ENCODE measurements at regions not wholly inside any gene's neighbourhood (a gene's known extent, or its start where the extent isn't known, plus 50 kb on each side); places are given as distances from the start of the nearest gene placed in this dataset.

DNA sequence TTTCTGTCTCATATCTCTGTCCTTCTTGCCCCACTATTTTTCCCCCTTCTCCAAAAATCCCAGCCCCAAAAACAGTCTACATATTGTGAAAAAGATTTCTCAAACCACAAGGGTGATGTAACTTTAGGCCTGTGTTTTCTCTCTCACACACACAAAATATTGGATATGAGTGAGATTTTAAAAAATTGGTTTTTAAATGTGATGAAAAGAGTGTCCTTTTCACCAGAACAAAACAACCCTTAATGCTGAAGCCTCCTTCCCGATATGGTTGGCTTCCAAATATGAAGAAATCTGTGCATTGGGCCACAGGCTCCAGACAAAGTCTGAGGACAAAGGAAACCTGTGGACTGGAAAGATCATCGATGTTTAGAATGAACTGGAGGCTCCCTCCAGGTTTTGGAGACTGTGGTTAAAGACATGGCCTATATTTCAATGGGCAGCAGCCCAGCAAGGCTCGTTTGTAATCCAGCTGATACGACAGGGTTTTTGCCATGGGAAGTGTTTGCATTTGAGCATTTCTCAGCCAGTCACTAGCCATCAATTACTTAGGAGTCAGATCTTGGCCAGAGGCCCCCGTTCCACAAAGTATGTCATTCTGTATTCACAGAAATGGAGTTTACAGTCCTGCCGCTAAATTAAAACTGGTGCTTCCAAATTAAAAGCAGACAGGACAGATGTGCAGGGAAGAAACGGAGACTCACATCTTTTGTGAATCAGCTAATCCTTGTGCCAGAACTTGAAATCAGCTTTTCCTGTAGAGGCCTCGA, 546.3 kb downstream of the EBF1 start:
- DNase-seq (ENCODE audit: low read depth), result no peak

DNA sequence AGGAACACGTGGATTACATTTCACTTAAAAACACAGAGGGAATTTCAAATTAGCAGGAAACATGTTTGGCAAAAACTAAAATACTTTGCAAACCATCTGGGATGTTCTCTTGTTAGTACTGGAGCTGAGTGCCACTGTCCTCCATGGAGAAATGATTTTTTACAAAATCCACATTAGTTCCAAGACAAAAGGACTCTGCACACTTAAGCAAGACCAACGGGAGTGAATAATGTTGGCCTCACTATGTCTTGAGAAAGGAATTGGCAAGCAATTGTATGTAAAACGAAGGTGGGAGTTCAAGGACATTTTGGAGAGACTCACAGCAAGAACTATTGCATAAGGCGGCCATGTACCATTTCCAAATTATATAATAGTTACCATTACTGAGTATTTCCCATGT, 547.5 kb downstream of the EBF1 start:
- DNase-seq (ENCODE audit: low read depth), result no peak

DNA sequence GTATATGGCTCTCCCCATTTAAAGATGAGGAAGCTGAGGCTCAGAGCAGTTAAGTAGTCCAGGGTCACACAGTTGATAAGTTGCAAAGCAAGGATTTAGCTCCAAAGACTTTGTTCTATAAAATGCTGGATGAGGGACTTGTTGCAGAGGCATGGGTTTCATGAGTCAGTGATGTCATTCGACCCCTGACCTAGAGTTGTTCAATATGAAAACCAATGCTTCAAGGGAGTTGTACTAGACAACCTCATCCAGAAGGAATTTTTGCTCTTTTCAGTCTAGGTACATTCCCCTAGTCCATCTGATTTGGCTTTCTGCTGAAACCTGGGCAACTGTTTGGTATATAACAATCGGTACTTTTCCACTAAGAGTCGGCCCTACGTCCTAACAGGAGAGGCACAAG, 550.4 kb downstream of the EBF1 start:
- no peak for DNase-seq (ENCODE audit: low read depth)

DNA sequence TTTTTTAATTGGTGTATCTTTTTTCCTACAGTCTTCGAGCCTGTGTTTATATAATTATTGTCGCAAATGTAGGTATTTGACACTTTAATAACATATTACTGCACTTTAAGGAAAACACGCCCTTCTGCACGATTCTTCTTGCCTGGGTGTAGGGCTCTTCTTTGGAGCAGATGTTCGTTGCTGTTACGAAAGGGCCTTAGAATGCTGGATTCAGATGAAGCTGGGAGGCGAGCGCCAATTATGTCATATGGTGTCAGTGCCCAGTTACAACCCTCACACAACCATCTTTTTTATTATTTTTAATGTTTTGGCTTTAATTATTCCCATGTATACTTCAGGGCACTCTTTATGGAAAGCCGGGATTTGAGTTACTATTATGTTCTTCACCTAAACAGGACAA, 553.0 kb downstream of the EBF1 start:
- no peak for DNase-seq (ENCODE audit: low read depth)

DNA sequence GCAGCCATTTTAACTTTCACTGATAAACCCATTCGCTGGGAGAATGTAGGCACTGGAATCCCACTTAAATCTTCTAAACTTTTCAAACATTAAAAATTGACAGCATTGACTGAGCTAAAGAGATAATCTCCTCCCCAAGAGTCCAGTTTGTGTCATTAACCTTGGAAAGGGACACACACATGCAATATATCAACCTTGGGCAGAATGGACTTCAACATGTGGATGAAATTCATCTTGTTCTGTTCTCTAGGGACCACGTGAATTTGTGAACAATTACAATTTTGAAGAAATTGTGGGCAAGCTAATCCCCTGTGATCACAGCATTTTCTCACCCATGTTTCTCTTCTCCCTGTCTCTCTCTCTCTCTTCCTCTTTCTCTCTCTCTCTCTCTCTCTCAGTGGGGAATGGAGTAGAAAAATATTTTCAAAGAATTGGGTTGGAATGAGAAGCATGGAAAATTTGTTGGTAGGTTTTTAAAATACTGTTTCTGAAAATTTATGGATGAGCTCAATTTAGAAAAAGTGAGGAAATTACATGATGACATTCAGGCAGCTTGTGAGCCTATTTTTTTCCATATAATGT, 553.7 kb downstream of the EBF1 start:
- DNase-seq (ENCODE audit: low read depth), result no peak

DNA sequence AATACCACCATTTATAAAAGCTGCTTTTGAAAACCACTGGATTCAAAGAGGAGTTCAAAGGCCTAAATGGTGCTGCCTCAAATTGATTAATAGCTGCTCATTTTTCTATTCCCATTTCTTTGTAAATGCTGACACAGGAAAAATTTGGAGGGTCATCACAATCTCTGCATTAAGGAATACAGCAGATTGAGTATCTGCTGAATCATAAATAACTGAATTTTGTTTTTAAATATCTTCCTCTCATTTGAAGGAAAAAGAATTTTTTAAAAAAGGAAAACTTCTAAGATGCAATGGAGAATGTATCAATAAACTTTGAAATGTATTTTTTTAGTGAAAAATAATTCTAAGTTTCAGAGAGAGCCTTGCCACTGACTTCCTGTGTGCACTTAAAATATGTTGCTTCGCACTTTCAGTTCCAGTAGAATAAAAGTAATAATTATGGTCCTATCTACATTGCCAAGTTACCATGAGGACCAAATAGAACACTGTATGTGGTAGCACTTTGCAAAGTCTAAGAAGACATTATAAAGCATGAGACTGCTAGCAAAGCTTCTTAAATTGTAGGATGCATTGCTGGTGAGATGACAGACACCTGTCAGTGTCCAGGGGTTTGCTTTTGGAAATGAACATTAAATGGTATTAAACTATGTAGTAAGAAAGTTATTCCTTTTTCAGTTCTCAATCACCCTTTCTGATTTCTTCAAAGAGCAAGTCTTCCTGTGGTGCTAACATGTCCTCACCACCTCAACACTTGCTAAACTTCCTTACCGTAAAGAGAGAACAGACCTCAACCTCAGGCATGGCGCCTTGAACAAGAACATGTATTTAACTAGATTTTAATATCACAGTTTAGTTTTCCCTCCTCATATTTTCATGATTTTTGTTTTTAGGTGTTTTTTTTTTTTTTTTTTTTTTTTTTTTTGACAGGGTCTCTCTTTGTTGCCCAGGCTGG, 555.1 kb downstream of the EBF1 start:
- DNase-seq (ENCODE audit: low read depth), result no peak

DNA sequence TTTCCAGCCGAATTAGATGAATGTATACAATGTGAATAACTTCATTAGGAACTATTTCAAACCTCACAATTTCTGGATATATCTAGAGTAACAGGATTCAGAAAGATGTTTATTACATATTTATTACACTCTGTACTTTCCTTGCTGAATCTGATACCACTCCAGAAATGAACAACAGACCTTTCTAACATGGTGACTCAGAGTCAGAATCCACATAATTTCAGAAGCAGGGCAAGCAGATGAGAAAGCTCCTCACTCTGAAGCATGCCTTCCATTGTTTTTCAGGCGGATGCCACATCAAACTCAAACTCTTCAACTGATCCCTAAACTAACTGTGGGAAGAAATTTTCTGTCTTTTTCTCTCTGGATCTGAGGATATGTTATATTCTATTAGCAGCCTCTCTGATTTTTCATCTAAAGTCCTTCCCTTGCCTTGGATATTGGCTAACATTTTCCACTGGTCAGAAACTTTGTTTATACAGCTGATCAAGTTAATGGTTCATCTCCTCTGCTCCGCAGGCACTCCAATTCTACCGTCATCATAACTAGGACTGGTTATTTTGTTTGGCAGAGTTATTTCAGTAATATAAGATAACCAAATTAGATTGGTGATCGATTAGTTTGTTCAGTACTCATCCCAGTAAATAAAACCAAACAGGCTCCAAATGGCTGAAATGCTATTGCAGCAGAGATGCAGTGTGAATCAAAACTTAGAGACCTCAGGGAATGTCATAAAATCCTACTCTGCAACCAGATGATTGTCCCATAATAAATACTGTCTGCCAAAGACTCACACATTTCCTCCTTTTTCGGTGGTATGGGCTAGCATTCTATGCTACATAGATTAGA, 556.0 kb downstream of the EBF1 start:
- DNase-seq (ENCODE audit: low read depth), result no peak

DNA sequence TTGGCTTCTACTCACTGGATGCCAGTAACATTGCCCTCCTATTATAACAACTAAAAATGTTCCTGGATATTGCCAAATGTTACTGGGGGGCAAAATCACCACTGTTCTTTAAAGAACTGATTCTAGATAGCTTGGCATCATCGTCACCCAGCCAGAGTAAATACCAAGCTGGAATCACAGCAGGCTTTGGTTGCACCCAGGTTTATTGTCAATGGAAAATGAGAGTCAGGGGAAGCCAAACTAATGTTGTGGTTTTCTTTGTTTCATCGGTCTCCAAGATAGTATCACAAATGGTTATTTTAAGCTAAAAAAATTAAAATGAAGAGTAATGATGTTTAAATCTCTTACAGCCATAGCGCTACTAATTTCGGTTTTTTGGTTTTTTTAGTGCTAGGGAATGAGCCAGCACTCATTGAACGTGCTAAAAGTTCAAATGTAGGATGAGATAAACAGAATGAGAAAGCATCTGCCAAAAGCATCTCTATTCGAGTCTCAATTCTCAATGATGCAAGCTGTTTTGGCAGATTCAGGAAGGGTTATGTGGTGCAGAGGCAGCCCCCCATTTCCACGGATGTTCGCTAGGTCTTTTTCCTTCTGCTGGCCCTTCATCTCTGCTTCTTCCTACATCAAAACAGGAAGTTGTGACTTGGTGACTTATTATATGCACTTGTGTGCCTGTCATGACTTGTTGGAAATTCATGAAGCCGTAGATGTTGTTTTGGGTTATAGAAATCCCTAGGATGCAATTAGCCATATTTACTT, 558.0 kb downstream of the EBF1 start:
- no peak for DNase-seq (ENCODE audit: low read depth)

DNA sequence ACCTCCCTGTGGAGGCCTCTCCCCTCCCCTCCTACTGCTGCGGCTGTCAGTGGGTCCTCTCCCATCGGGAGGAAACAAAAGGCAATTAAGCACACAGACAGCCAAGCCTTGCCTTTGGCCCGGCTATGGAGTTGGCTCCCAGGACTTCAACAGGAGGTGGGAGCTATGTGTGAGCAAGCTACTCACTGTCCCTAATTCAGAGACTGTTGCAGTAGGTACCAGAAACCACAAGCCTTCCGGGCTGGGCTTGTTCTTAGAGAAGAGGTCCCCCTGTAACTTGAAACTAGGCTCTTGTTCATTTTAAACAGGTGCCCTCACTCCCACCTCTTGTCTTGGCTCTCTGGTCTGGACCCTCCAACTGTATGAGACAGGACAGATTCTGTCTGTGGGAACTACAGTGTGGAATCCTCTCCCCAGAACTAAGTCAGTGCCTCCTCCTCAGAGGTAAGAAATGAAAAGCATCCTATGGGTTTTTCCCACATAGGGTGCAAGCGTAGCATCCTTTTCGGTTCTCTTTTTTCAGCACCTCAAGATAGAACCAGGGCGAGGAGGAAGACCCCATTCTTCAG, 561.1 kb downstream of the EBF1 start:
- no peak for DNase-seq (ENCODE audit: low read depth)

DNA sequence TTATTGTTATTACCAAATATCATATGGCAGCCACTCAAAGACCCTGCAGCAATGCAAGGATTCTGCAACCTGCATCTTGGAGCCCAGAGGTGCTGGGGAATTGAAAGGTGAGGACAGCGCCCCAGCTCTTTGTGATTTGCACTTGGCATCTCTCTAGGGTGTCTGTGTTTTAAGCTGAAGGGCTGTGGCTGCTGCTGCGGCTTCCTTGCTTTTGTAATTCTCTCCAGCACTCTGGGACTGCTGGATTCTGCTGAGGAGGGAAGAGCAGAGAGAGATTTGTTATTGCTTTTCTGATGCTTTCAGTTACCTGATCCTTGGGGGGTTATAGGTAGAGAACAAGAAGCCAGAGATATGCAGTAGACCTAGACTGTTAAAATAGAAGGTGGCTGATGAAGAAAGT, 562.4 kb downstream of the EBF1 start:
- no peak for DNase-seq (ENCODE audit: low read depth)

DNA sequence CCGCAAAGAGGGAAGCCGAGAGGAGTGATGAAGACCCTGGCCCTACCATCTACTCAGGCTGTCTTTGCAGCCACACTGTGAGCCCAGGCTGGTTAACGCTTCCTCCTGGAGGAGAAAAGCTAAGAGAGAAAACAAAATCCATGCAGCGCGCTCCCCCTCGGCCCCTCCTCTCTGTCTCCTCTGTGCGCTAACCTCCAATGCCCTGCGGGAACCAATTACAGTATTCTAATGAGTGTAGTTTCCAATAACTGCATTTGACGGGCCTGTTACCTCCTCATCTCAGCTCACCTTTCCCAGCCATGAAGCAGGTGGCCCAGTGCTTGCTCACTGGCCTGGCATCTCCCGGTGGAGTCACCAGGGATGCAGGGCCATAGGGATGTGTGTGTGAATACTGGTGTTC, 565.5 kb downstream of the EBF1 start:
- no peak for DNase-seq (ENCODE audit: low read depth)

DNA sequence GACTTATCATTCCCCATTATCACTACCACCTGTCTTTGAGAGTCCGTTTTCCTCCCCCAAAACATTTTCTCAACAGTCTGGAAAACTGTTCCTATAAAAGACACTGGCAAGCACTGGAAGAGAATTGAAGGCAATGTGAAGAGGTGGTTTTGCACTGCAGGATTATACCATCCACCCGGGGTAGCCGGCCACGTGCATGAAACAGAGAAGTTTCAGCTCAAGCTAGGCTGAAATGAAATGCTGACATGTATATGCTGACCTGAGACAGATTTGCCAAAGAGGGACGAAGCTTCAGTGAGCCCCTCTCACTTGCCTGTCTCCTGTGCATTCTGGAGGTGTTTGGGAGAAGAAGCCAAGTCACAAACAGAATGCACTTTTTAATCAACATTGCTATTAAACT, 567.0 kb downstream of the EBF1 start:
- no peak for DNase-seq (ENCODE audit: low read depth)

DNA sequence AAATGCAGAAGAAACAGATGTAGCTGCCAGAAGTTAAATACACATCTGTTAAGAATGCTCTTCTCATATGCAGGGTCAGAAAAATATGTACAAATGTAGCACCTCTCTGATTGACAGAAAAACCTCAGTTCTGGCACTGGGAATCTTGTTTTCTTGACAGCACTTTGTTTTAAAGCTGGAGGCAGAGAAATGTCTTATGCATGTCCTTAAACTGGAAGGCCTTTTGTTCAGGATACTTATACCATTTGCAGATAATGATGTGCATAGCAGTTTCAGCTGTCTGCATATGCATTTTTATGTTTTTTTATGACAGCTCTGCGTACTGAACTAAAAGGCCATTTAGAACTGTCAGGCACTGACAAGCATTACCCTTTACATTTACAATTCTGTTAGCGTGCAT, 567.9 kb downstream of the EBF1 start:
- DNase-seq (ENCODE audit: low read depth), result no peak

DNA sequence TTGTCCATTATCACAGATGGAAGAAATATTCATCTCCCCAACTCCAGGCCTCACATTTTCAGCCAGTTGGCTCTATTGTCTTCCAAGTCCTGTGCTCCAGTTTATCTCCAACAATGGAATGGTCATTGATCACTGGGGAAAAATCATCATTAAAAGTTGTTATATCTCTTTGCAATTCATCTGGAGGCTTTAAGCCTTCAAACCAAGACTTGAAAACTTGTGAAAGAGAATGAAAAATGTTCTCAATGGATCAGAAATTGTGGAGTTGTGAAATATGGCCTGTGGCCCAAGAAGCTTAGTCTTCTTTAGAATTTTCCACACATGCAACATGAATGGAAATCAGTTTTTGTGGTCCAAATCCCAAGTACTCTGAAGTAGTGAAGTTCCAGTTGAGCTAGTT, 569.6 kb downstream of the EBF1 start:
- no peak for DNase-seq (ENCODE audit: low read depth)

DNA sequence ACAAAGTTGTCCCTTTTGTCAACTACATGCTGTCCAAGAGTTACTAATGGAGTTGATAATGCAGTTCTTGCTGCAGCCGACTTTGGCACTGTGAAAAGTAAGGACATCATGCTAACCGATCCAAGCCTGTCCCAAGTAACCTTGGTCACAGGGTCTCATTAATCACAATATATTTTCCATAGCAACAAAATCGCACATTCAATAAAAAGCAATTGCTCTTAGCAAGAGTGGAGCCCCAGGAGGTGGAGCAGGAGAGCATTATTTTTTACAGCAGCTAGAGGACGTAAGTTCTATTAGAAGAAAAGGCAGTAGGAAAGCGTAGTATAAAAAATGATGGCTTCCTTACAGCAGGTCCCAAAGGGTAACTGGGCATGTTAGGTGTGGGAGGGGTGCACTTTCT, 570.3 kb downstream of the EBF1 start:
- DNase-seq (ENCODE audit: low read depth), result no peak

DNA sequence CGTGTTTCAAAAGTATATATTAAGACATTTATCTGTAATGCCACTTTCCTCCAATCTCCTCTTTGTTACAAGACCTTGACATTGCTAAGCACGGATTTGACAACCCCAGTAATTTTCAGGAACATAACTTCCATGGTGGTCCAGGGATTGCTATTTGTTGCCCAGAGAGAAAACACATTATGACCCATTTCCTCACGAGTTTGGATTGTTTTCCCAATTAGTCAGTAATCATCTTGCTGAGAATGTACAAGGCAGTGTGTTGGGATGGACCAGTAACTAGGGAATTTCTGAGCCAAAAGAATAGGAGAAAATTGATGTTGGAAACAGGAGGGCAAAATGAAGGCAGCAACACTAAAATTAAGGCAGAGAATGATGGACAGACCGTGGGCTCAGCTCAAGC, 574.1 kb downstream of the EBF1 start:
- no peak for DNase-seq (ENCODE audit: low read depth)

DNA sequence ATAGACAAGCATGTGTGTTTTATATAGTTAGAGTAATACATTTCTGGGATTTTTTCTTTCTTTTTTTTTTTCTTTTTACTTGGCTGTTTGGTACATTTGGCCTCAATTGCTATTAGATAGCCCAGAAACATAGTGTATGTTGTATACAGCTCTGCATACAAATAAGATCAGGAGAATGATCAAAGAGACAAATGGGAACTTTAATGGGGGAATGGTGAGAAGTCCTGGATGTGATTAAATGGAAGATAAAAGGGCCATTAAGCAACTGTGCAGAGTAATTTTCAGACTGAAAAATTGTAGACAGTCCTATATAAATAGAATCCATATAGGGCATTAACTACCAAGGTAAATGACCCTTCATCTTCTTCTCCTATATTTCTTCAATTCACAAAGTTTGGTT, 575.6 kb downstream of the EBF1 start:
- DNase-seq (ENCODE audit: low read depth), result no peak

DNA sequence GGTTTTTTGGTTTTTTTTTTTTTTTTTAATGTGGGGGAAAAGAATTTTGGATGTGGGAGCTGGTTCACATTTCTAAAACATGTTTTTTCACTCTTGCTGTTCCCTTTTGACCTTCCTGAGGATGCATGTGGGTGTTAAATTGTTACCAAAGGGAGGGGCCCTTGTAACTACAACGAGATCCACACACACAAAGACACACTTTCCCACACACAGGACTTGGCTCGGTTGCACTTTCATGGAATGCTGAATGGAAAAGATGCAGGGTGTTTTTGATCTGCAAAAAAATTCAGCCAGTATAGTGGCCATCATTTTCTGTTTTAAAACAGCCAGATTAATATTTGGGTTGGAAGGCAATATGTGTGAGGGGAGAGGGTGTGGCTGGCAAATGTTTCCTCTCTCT, 576.9 kb downstream of the EBF1 start:
- DNase-seq (ENCODE audit: low read depth), result no peak

DNA sequence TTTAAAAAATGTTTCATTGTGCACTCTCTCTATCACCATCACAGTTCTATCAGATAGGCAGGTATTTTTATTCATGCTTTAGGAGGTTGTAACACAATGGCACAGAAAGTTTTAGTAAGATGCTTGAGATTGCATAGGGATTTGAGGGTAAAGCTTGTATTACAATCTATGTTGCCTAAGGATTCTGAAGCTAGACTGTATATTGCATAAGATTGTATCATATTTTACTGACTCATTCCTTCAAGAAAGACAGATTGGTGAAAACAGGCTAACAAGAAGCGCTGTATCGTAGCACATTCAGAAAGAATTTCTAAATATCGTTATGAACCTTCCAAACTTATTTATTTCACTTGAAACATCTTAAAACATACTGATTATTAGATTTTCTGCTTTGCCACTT, 577.7 kb downstream of the EBF1 start:
- DNase-seq (ENCODE audit: low read depth), result no peak

DNA sequence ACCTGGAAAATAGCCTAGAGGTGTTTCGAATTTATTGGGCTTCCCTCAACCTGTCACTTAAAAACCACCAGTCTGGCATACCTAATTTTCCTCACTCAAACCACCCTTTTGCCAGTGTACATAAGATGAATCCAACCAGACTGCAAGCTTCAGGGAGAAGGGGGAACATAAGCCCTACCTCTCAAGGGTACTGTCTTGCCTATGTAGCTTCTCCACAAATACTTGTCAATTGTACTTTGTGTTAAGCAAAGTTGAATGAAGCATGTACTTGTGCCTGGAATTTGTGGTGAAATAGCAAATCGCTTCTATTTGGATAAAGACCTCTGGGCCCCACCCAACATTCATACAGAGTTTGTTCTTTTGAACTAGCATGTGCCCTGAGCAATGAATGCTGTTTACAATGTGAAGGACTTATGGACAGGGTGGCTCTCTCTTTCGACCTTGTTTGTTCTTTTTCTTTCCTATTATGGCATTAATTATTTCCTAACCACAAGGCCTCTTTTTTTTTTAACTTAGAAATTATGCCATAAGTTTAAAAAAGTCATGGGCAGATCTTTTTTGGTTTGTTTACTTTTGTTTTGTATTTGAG, 580.2 kb downstream of the EBF1 start:
- no peak for DNase-seq (ENCODE audit: low read depth)

DNA sequence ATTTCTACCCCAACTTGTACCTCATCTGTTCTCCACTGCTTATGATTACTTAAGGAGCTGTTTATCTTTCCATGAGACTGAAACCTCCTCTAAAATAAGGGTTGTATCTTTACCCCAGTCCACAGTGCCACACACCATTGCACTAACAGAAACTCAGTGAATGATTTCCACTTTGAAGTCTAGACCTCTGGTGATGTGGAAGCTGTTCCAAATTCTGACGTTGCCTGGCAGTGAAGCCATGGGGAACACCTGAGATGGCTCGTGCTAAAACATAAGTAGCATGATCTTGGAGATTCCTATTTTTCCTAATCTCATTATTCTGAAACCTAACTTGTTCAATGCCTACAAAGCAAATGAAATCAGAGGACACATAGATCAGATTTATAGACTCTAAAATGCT, 583.2 kb downstream of the EBF1 start:
- no peak for DNase-seq (ENCODE audit: low read depth)
